SK-N-SH (cell line): ENCODE measurements at regions not wholly inside any gene's neighbourhood (a gene's known extent, or its start where the extent isn't known, plus 50 kb on each side); places are given as distances from the start of the nearest gene placed in this dataset.

Experiments
- CTCF ChIA-PET: fragments of 300-600, 350-600 bp; formaldehyde crosslinking; extraction: SDS; loops from one replicate; lab custom pipeline; 2021; lab: Yijun Ruan, JAX
- POLR2A ChIA-PET: fragments of 350-600 bp; sonication (Branson Sonifier 250); formaldehyde crosslinking; extraction: SDS; loops from one replicate; lab custom pipeline; 2020; ENCODE audit warnings: antibody characterized with exemption, inconsistent platforms; lab: Yijun Ruan, JAX
- DNase-seq: peaks from one replicate; pipeline ENCODE4 v3.0.0; 2012
- H2AFZ ChIP-seq: fragments of 200-600 bp; sonication (generic); 2 replicates; pipeline ENCODE4 v1.8.1; 2016; ENCODE audit warnings: antibody characterized with exemption, mild to moderate bottlenecking, low read depth
- H3F3A ChIP-seq: fragments of 200-600 bp; sonication (generic); replicated peaks from 2 replicates; pipeline ENCODE3; 2016; ENCODE audit warnings: antibody characterized with exemption, mild to moderate bottlenecking; ENCODE audit not compliant: insufficient read depth
- H3K27ac ChIP-seq, 2 experiments: fragments of 200-500 bp in 1 of 2; fragments of 200-600 bp in 1 of 2; sonication (Bioruptor generic) in 1 of 2; sonication (generic), shearing (Covaris generic) in 1 of 2; 2 replicates each; pipeline versions ENCODE4 v1.5.1 to v1.6.1; 2014 to 2016; ENCODE audit warnings: low read depth in 2 of 2, inconsistent platforms in 1 of 2, low read length in 1 of 2, mild to moderate bottlenecking in 1 of 2, mixed read lengths in 1 of 2
- H3K27me3 ChIP-seq: fragments of 200-600 bp; sonication (generic), shearing (Covaris generic); 2 replicates; pipeline ENCODE4 v1.6.1; 2016; ENCODE audit warnings: mixed run types; ENCODE audit not compliant: insufficient read depth
- H3K36me3 ChIP-seq, 2 experiments: fragments of 200-500 bp in 1 of 2; fragments of 200-600 bp in 1 of 2; sonication (Bioruptor generic) in 1 of 2; sonication (generic) in 1 of 2; replicated peaks in 1 of 2; 2 replicates each; pipeline versions ENCODE3 to v1.5.1; 2014 to 2016; ENCODE audit warnings: low read length in 1 of 2, mild to moderate bottlenecking in 1 of 2; ENCODE audit not compliant: insufficient read depth in 2 of 2, control insufficient read depth in 1 of 2
- H3K4me1 ChIP-seq, 2 experiments: fragments of 200-500 bp in 1 of 2; fragments of 200-600 bp in 1 of 2; sonication (Bioruptor generic) in 1 of 2; sonication (generic), shearing (Covaris generic) in 1 of 2; 2 replicates each; pipeline versions ENCODE4 v1.5.1 to v1.6.1; 2014 to 2016; ENCODE audit warnings: low read depth in 1 of 2, low read length in 1 of 2, mixed run types in 1 of 2; ENCODE audit not compliant: insufficient read depth in 2 of 2, control insufficient read depth in 1 of 2
- H3K4me2 ChIP-seq: fragments of 200-600 bp; sonication (generic), shearing (Covaris generic); 2 replicates; pipeline ENCODE4 v1.6.1; 2017; ENCODE audit warnings: mixed run types
- H3K4me3 ChIP-seq, 2 experiments: fragments of 200-500 bp in 1 of 2; fragments of 200-600 bp in 1 of 2; sonication (Bioruptor generic) in 1 of 2; sonication (generic), shearing (Covaris generic) in 1 of 2; 2 replicates each; pipeline versions ENCODE4 v1.5.1 to v1.8.1; 2014 to 2016; ENCODE audit warnings: low read depth in 2 of 2, inconsistent platforms in 1 of 2, low read length in 1 of 2, mild to moderate bottlenecking in 1 of 2, mixed read lengths in 1 of 2, moderate library complexity in 1 of 2
- H3K79me2 ChIP-seq: fragments of 200-600 bp; sonication (generic); 2 replicates; pipeline ENCODE4 v1.8.1; 2017; ENCODE audit warnings: mild to moderate bottlenecking; ENCODE audit not compliant: insufficient read depth
- H3K9ac ChIP-seq: fragments of 200-600 bp; sonication (generic); 2 replicates; pipeline ENCODE4 v1.6.1; 2017; ENCODE audit warnings: mixed run types
- H3K9me2 ChIP-seq: fragments of 200-600 bp; sonication (generic); 2 replicates; pipeline ENCODE4 v1.6.1; 2017; ENCODE audit warnings: mixed run types
- H3K9me3 ChIP-seq: fragments of 200-600 bp; sonication (generic); 2 replicates; pipeline ENCODE4 v1.6.1; 2017; ENCODE audit warnings: mixed run types, mild to moderate bottlenecking, moderate library complexity
- H4K20me1 ChIP-seq: fragments of 200-600 bp; sonication (generic); 2 replicates; pipeline ENCODE4 v1.6.1; 2017; ENCODE audit warnings: mild to moderate bottlenecking, mixed run types; ENCODE audit not compliant: insufficient read depth
- CHD2 ChIP-seq: fragments of 150-350 bp; IDR thresholded peaks from 2 replicates; pipeline ENCODE4 v1.6.1; 2018; ENCODE audit warnings: low read length; ENCODE audit not compliant: partially characterized antibody
- CTCF ChIP-seq: fragments of 200-600 bp; sonication (generic); IDR thresholded peaks from 2 replicates; pipeline ENCODE4 v1.6.1; 2017; ENCODE audit warnings: antibody characterized with exemption, mild to moderate bottlenecking, moderate library complexity
- ELF1 ChIP-seq: IDR thresholded peaks from 2 replicates; pipeline ENCODE4 v1.4.0; 2012
- FOSL2 ChIP-seq: IDR thresholded peaks from 2 replicates; pipeline ENCODE4 v1.4.0; 2012; ENCODE audit warnings: low read depth, mild to moderate bottlenecking, moderate library complexity, borderline replicate concordance
- RCOR1 ChIP-seq: fragments of 150-350 bp; IDR thresholded peaks from 2 replicates; pipeline ENCODE4 v1.6.1; 2017; ENCODE audit warnings: antibody characterized with exemption, low read length
- SIN3A ChIP-seq: IDR thresholded peaks from 2 replicates; pipeline ENCODE4 v1.6.1; 2012; ENCODE audit warnings: low read depth, mild to moderate bottlenecking, low read length, moderate library complexity, borderline replicate concordance
- SMC3 ChIP-seq: IDR thresholded peaks from 2 replicates; pipeline ENCODE4 v1.6.1; 2012; ENCODE audit warnings: low read depth, low read length, improper control_type of control experiment
- USF1 ChIP-seq: IDR thresholded peaks from 2 replicates; pipeline ENCODE4 v1.4.0; 2012; ENCODE audit warnings: low read depth, borderline replicate concordance
- USF2 ChIP-seq: fragments of 150-350 bp; IDR thresholded peaks from 2 replicates; pipeline ENCODE4 v1.6.1; 2017; ENCODE audit warnings: antibody characterized with exemption, low read length, low read depth, borderline replicate concordance
- YY1 ChIP-seq: IDR thresholded peaks from 2 replicates; pipeline ENCODE4 v1.4.0; 2012; ENCODE audit warnings: low read depth, mild to moderate bottlenecking
- WGBS: methylation state at CpG from one replicate; pipeline ENCODE4 v1.1.6; 2017; ENCODE audit warnings: low lambda C conversion rate; 5-methylcytosine and 5-hydroxymethylcytosine counted together

- Histone ChIP-seq H3K27ac (no peak overlapping the region), H3K79me2 (no peaks in the 10 kb centered on the region), H3K36me3 (no peaks in the 10 kb centered on the region), H4K20me1 (no peaks in the 10 kb centered on the region), H3K4me2 (no peak overlapping the region), H2AFZ (no peak overlapping the region), H3K27me3 (no peaks in the 10 kb centered on the region), H3K9me3 (no peaks in the 10 kb centered on the region), H3K4me1 (peaks cover 0 to 12% of the 10 kb centered on the region in 2 experiments; a peak in 3 of 4 replicates), H3F3A (no peaks in the 10 kb centered on the region), H3K4me3 (no peak overlapping the region), H3K9me2 (no peaks in the 10 kb centered on the region), H3K9ac (no peak overlapping the region)
- WGBS = 4% methylated on average over 1 of the region's 1 CpG
- no peak for DNase-seq
- CTCF ChIA-PET = no interaction called here
- TF ChIP-seq USF2 (no peak), YY1 (no peak), RCOR1 (no peak), CHD2 (no peak)
- POLR2A ChIA-PET = no interaction called here
Observed at GRCh38 chr1:14439015-14439414, 159.5 kb upstream of the KAZN start.

- no peaks in the 10 kb centered on the region for H3K36me3 ChIP-seq
- 58% methylated on average over 9 of the region's 9 CpGs for WGBS
- no peak overlapping the region for H3K4me2 ChIP-seq
- TF ChIP-seq CTCF (no peak), SIN3A (no peak), USF1 (no peak), SMC3 (no peak), FOSL2 (no peak), ELF1 (no peak), RCOR1 (no peak)
- no peaks in the 10 kb centered on the region for H4K20me1 ChIP-seq
- no peak overlapping the region for H3K4me3 ChIP-seq
- no peaks in the 10 kb centered on the region for H3K27me3 ChIP-seq
- H2AFZ ChIP-seq = no peak overlapping the region
- H3K9me2 ChIP-seq = no peaks in the 10 kb centered on the region
- no peak overlapping the region for H3K27ac ChIP-seq
- peaks cover 0 to 12% of the 10 kb centered on the region in 2 experiments; a peak in 3 of 4 replicates for H3K4me1 ChIP-seq
- H3K79me2 ChIP-seq = no peaks in the 10 kb centered on the region
- no peak overlapping the region for H3K9ac ChIP-seq
- ChIA-PET POLR2A (no interaction called here), CTCF (interaction anchor here (1.5 kb wide), 1 partner anchor 326 kb away, joined by 4 read pairs; no protein-coding TSS in a partner anchor)
- H3F3A ChIP-seq = no peaks in the 10 kb centered on the region
- no peaks in the 10 kb centered on the region for H3K9me3 ChIP-seq
- DNase-seq = no peak
Observed at GRCh38 chr1:14440166-14440565, 158.3 kb upstream of the KAZN start.
